Superior temporal gyrus (tissue), 1 donor: ENCODE measurements at regions not wholly inside any gene's neighbourhood (a gene's known extent, or its start where the extent isn't known, plus 50 kb on each side); places are given as distances from the start of the nearest gene placed in this dataset.
A peak's percentile ranks its signal among the peaks of the same experiment; 100 is the strongest.

Experiments
- DNase-seq: peaks from one replicate; pipeline ENCODE4 v3.0.0-alpha.2; 2016; ENCODE audit errors: extremely low spot score

- DNase-seq = no peak
These were observed 610.4 kb downstream of the TBC1D4 start for GRCh38 chr13:74871369-74872070.

DNA sequence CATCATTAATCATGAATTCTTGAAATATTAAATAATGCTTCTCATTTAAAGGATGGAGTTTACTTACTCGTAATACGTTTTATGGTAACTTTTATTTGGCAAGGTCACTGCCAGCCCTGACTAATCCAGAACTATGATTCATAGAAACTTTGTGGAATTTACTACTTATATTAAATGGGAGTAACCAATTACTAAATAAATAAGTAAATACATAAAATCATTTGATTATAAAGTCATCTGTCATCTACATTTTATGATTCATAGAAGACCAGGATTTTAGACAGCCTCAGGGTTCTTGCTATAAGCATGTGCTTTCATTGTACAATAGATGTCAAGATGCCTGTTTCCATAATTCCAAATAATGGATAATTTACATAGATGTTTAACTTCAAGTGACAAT, 611.1 kb downstream of the TBC1D4 start:
- DNase-seq = no peak

DNA sequence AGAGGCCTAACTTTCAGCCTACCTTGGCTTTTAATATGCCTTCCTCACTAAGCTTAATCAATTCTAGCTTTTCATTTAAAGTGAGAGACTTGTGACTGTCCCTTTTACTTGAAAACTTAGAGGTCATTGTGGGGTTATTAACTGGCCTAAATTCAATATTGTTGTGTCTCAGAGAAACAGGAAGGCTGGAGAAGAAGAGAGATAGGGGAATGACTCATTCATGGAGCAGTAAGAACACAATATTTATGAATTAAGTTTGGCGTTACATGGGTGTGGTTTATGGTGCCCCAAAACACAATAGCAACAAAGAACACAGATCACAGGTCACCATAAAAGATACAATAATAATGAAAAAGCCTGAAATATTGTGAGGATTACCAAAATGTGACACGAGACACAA, 612.1 kb downstream of the TBC1D4 start:
- DNase-seq = no peak

GRCh38 chr13:74868049-74868448, 613.9 kb downstream of the TBC1D4 start:
- no peak for DNase-seq

DNA sequence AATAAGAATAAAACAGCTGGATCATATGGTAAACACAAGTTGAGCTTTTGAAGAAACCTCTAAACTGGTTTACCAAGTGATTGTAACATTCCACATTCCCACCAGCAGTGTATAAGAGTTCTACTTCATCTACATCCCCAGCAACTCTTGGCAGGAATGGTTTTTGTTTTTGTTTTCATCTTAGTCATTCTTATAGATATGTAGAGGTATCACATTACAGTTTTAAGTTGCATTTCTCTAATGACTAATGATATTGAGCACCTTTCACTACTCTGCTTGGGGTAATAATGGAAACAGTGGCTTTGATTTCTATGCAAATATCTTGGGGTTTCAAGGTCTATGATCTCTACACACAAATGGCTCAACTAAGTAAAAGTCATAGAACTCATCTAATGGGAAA, 614.5 kb downstream of the TBC1D4 start:
- no peak for DNase-seq

- no peak for DNase-seq
These were observed 615.9 kb downstream of the TBC1D4 start for GRCh38 chr13:74866101-74866500.

DNA sequence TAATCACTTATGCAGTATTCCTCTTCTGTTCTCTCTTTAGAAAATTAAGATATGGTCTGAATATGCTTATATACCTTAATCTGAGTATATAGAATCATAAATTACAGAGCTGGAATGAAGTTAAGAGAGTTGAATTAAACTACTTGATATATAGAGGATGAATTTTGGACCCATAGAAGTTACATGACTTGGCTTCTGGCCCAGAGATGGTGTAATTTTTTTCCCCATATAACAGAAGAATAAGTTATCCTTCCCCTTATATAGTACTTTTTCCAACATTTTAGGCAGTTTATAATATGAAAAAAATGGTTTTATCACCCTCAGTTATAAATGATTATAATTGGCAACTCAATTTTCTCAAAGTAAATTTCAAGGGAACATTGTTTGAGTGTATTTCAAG, 616.3 kb downstream of the TBC1D4 start:
- no peak for DNase-seq

DNA sequence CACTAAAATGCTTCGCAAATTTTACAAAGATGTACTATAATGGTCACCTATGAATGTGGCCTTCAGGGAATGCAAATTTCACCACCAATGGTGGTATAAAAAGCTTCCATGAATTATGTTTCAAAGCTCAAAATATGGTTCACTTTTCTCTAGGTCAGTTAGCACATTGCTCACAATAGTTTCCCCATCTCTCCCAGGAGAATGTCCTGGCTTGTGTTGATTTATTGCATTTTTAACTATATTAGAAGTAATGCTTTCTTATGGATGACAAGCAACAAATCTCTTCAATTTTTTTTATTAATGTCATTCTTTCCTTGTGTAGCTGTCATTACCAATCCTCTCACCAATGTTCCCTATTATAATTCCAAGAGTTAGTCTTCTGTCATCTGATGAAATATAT, 621.2 kb downstream of the TBC1D4 start:
- no peak for DNase-seq

GRCh38 chr13:74850893-74851292, 631.1 kb downstream of the TBC1D4 start:
- no peak for DNase-seq

DNA sequence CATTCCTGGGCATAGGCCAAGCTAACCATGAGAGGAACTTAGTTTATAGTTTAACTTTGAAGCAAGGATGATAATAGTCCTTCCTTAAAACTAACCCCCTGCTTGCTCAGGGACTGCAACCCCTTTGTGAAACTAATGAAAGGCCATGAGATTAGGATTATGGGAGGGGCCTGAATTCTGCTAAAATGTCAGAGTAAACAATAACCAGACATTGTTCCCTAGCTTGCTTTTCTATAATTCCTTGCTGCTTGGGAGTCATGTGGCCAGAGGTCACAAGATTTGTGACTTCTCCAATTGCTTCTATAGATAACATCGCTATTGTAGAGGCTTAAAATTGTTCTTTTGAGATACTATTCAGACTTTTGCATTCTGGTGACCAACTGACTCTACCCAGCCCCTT, 634.0 kb downstream of the TBC1D4 start:
- no peak for DNase-seq

DNA sequence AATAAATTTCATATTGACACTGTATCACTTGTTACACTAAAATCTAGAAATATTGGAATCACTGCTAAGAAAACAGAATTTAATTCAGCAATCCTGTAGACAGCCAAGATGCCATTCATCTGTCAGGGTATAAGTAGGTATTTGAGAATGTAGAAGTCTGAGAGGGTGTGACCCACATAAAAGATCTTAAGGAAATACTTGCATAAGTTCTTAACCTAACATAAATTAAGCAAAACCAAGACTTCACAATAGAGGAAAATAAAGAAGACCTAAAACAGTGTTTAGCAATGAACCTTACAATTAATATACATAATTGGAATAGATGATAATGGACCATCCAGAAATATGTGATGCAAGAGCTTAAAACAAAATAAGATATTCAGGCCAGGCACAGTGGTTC, 636.2 kb downstream of the TBC1D4 start:
- DNase-seq = no peak

GRCh38 chr13:74841651-74842050, 640.3 kb downstream of the TBC1D4 start:
- no peak for DNase-seq

DNA sequence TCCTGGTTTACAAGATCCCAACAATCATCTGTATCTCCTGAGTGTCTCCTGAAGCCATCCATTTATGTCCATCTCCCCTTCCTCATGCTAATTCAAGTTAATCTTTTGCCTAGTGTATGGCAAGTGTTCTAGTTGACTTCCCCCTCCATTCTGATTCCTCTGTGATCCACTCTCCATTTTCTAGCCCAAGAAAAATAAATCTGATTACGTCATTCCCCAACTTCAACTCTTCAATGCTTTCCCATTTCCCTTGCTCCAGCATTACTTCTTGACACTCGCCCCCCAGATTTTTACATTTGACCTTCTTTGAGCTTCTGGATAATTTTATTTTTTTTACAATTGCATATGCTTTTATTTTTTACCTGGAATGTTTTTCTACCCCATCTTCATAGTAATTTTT, 640.8 kb downstream of the TBC1D4 start:
- no peak for DNase-seq

- no peak for DNase-seq
These were observed 642.3 kb downstream of the TBC1D4 start for GRCh38 chr13:74839656-74840055.

DNA sequence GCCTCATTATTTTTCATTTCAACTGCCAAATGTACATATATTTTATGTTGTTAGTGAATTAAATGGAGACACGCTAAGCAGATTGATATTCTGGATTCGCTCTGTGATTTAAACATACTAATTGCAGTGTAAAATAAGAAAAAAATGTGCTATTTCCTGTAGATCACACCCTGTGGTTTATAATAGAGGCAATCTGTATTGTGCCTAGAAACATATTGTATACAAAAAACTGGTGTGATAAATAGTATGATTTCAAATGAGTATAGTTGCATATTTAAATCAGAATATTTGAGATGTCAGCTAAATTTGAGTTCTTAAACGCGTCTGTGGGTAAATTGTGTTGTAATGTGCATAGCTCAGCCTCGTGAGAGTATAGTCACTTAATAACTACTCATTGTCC, 643.9 kb downstream of the TBC1D4 start:
- no peak for DNase-seq

- no peak for DNase-seq
These were observed 645.3 kb downstream of the TBC1D4 start for GRCh38 chr13:74836628-74837027.

- DNase-seq = no peak
These were observed 646.4 kb downstream of the TBC1D4 start for GRCh38 chr13:74835579-74835978.

GRCh38 chr13:74825938-74826246, 656.1 kb downstream of the TBC1D4 start:
- no peak for DNase-seq

DNA sequence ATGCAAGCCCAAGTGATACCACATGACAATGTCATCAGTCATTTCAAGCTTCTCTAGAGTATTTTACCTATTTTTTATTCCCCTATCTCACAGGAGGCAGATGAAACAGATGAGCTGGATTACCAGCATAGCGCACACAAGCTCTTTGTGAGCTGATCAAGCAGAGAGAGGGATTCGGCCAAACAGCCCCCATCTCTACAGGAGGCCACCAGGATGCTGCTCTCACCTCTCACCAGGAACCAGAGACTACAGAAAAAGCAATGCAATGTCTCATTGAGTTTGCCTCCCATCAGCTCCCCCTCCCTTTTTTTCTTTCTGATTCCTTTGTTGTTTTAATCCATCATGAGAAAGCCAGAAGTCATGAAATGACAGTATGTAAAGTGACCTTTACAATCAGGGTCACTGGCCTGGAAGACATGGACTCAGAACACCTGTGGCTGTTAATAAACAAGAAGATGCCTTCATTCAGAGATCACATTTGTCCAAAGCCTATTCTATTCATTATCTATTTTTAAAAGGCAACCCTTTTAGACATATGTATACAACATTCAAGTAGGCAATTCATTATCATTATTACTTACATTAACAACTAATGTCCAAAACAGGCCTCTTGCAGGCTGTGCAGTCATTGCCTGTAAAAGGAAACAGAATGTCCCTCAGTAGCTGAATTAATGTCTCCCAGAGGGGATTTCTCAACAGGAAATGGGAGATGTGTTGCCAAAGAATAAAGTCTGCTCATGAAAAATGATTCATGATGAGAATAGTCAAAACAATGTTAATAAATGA, 656.6 kb downstream of the TBC1D4 start:
- DNase-seq = no peak

DNA sequence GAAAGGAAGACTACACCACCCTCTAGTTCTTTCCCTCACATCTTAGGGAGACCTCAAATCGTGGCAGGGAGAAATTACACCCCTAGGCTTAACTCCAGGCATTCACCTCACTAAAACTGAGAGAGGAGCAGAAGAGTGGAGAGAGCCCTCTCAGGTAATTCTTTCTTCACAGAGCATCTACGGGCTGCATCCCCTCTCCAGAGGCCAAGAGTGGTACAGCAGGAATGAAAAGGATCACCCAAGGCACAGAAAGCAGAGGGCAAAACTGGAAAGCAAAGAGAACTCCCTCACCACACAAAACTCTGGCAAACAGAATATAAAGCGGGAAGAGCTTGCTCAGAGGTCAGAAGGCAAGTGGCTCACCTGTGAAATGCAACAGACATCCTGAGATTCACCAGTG, 661.2 kb downstream of the TBC1D4 start:
- no peak for DNase-seq

DNA sequence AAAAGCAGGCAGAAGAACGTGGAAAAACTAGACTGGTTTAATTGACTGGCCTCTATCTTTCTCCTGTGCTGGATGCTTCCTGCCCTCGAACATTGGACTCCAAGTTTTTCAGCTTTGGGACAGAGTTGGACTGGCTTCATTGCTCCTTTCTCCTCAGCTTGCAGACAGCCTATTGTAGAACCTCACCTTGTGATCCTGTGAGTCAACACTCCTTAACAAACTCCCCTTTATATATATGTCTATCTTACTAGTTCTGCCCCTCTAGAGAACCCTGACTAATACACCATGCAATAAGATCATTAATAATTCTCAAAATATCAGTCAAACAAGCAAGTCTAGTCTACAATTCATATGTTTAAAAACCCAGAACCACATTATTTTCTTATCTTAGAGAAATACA, 662.4 kb downstream of the TBC1D4 start:
- no peak for DNase-seq

DNA sequence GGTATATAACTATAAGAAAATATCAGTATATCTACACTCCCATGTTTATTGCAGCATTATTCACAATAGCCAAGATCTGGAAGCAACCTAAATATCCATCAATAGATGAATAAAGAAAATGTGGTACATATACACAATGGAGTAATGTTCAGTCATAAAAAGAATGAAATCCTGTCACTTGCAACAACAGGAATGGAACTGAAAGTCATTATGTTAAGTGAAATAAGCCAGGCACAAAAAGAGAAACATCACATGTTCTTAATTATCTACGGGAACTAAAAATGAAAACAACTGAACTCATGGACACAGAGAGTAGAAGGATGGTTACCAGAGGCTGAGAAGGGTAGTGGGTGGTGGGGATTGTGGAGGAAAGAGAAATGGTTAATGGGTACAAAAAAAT, 665.2 kb downstream of the TBC1D4 start:
- DNase-seq = no peak

GRCh38 chr13:74796157-74796556, 662.0 kb upstream of the KLF12 start:
- peak; percentile 44 for DNase-seq

DNA sequence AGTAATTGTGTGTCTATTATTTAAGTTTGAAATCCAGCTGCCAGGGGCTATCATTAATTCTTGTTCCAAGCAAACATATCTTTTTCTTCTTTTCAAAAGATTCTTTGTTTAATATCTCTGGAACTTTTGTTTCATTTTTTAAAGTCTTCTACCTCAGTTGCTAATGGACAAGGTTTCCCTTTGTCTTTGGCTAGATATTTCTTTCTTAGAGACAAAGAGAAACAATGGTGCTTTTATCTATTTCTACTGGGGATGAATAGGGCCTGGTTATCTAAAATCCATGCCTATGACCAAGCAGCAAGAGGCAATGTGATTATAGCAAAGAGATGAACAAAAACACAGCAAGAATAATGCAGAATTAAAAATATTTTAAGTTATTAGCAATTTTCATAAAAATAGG, 661.3 kb upstream of the KLF12 start:
- DNase-seq = peak; percentile 67
